ENCODE measurements at regions not wholly inside any gene's neighbourhood (a gene's known extent, or its start where the extent isn't known, plus 50 kb on each side); places are given as distances from the start of the nearest gene placed in this dataset.
"Not testable (repeated sequence)": the region's sequence is repeated elsewhere in the genome, so short reads cannot be mapped to it uniquely, and the experiment has no call there.

DNA sequence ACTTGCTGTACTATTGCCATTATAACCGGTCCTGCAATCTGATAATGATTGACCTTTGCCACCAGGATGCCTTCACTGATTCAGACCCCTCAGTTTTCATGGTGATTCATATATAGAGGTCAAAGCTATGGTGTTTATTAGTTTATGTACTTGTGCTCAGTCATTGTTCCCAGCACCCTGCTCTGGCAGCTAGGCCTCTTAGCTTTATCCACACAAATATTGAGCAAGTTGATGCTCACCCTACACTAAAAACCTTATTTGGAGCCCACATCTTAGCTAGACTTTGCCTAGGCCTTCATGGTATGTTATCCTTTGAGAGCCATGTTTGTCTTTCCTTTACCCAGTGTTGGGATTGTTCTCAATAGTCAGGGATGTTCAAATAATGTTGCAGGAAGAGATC, 679.0 kb downstream of the SPATA31A6 start:
- not testable (repeated sequence) for H3K27ac ChIP-seq, H3K4me3 ChIP-seq

Data from skin epidermis (tissue), 12 donors.